ENCODE measurements at regions not wholly inside any gene's neighbourhood (a gene's known extent, or its start where the extent isn't known, plus 50 kb on each side); places are given as distances from the start of the nearest gene placed in this dataset.

DNA sequence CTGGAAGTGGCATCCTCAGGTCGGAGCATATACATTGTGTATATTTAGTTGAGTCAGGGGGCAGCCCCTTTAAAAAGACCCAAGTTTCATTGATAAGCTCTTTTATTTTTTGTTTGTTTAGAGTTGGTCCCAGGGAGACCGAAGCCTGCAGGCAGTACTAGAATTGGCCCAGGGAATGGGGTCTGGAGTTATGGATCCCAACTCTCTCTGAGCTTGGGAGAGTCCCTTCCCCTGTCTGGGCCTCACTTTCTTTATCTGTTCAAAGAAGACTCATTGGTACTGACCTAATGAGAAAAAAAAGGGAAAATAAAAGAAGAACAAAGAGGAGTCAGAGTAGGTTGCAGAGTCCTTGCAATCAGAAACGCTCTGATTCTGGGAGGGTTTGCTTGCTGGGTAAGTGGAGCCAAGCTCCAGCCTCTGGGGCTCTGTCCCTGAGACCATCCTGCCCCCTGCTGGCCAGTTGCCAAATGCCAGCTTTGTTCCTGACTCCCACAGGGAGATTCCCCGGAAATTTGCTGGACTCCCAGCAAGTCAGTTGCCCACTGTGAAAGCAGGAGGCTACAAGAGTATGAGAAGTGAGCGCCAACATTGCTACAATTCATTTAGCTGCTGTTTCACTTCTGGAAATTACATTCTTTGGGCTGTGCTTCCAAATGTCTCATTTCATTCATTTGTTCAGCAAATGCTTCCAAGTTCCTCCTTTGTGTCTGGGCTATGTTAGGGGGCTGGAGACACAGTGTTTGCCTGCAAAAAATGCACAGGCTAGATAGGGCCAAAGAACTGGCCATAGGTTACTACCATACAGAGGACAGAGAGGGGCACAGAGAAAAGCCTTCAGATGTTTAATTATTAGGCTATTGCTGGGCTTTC is 156.2 kb downstream of the MELK start:
- DNase-seq (ENCODE audit: low spot score) = peak; percentile 50

DNA sequence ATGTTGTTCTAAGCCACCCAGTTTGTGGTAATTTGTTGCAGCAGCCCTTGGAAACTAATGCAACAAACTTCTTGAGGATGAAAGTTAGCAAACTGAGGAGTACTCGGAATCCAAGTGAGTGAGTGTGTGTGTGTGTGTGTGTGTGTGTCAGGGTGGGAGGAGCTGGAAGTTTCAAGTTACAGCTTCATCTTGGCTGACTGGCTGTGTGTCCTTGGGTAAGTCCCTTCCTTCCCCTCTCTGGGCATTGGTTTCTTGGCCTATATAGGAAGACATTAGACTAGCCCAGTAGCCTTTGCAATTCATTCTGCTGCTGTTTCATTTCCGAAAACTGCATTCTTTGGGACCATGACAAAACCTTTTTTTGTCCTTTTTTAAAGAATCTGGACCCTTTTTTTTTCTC is 157.2 kb downstream of the MELK start:
- no peak for DNase-seq (ENCODE audit: low spot score)

DNA sequence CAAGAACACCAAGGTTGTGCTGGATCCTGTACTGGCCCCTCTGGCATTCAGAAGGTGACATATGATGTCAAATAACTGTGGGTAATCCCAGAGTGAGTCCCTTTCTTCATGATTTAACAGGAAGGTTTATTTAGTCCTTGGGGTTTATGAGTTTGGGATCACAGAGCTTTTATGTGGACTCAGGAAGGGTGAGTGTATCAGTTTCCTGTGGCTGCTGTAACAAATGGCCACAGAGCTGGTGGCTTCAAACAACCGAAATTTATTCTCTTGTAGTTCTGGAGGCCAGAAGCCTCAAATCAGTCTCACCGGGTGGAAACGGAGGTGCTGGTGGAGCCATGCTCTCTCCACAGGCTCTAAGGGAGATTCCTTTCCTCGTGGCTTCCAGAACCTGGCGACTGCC is 157.7 kb downstream of the MELK start:
- DNase-seq (ENCODE audit: low spot score) = no peak

DNA sequence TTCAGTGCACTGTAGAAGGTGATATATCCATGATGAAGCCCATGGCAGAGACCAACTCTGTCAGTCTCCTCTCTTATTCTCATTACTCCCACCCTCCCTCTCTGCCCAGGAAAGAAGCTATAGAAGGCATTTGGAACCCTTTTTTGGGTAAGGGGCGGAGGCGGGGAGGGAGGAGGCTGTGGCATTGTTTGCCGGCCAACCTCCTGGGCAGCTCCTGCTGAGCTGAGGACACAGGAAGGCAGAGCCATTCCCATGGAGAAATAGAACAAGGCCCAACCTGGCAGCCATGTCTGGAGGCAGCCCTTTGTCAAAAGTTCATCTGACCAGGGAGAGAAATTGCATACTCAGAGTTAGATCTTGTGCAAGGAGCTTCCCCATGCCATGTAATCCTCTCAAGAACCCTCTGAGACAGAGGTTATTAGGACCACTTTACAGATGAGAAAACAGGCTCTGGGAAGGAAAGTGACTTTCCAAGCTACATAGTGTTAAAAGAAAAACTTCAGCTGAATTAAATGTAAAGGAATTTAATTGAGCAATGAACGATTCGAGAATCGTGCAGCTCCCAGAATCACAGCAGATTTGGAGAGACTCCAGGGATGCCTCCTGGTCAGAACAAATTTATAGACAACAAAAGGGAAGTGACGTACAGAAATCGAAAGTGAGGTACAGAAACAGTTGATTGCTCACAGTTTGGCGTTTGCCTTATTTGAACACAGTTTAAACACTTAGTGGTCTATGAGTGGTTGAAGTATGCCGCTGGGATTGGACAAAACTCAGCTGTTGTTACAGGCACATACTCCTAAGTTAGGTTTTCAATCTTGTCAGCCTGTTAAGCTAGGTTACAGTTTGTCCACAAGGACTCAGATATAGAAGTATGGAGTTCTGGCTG is 158.6 kb downstream of the MELK start:
- DNase-seq (ENCODE audit: low spot score) = no peak

DNA sequence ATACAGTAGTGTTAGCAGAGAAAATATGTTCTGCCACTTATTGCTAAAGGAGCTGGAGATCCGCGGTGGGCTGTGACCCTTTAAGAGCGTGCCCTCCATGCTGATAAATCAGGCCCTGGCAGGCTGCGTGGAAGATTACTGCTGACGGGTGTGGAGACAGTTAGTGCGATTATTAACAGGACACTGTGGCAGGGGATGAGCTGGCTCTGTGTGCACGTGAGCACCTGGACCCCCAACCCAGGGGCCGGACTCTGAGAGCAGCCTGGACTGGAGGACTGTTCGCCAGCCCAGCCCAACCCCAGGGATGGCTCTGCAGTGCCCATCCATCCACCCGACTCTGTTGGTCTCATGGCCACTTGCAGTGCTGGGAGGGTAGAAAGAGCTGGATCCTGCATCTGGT is 162.0 kb downstream of the MELK start:
- no peak for DNase-seq (ENCODE audit: low spot score)

DNA sequence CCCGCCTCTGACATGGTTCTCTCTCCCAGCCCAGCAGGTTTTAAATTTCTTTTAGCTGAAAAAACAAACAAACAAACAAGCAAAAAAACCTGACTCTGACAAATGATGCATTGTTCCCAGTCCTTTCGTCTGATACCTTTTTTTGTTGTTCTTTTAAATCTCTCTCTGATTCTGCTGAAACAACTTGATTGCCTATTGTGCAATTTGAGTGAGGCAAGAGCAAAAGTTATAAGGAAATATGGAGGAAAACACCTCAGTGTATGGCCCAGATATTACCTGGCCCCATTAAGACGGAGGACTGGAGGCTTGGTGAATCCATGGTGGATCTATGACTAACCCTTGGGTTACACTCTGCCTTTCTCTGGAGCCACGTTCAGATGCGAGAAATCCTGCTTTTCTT is 164.0 kb downstream of the MELK start:
- no peak for DNase-seq (ENCODE audit: low spot score)

DNA sequence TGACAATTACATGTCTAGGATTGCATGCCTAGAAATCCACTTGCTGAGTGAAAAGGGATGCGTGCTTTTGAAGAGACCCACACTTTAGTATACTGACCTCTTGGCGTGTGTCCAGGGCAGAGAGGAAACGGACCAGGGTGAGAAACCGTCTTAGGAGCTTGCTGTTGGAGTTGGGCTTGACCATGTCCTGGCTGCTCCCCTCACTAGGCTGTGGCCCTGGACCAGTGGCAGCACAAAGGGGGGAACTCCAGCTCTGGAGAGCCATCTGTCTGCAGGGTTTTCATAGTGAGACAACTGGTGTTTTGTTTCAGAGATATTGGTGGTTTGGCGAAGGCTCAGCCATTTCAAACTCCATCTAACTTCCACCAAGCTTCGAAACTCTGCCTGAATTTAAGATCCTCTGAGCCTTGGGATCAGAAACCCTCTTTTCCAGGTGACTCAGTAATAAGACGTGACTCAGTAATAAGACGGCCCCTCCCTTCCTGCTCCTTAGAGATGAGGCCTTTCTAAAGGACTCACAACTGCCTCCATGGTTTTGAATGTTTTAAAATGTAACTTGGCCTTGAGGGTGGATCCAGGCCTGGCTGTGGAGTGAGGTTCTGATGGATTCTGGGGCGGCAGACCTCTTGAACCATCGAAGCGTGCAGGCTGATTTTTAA is 165.8 kb downstream of the MELK start:
- DNase-seq (ENCODE audit: low spot score) = no peak

DNA sequence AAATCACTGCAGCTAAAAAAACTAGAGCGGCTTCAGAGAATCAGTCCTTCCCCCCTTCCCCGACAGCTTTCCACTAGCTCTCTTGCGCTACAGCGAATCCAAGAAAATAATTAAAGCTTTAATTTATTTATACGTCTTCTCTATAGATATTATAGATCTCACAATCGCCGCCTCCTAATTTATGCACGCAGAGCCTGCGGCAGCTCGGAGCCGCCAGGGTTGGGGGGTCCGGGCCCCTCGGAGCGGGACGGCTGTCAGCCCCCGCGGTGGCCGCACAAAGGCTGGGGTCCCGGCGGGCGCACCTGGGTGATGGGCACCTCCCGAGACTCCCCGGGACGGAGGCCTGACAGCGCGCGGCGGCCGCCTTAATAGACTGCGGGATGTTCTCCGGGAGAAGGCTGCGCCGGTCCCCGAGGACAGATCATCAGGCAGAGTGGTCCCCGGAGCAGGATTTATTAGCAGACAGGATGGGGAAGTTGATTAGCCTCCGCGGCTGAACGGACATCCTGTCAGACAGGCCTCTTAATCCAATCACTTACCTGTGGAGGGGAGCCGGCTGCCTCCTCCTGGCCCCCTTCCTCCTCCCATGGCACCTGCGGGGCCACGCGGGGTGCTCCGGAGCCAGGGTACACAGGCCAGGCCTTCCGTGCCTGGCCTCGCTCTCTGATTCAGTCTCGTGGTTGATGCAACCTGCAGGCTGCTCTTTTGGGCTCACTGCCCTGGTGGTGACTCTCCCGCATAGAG is 166.8 kb downstream of the MELK start:
- no peak for DNase-seq (ENCODE audit: low spot score)

DNA sequence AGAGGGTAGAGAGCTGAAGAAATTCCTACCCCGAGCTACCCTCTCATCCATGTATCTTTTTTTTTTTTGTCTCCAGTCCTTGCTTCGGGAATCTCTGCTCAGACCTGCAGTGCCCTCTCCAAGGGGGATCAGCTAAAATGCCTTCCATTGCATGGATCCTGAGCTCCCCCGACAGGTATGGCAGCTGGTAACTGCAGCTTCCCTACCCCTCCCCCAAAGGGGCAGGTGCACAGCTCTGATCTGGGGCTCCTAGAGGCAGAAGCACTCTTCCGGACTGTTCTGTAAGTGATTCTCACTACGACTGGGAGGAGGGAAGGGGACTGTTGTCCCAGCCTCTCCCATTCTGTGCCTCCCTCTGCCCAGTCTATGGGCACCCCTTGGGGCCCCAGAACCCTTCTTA is 169.6 kb downstream of the MELK start:
- no peak for DNase-seq (ENCODE audit: low spot score)

DNA sequence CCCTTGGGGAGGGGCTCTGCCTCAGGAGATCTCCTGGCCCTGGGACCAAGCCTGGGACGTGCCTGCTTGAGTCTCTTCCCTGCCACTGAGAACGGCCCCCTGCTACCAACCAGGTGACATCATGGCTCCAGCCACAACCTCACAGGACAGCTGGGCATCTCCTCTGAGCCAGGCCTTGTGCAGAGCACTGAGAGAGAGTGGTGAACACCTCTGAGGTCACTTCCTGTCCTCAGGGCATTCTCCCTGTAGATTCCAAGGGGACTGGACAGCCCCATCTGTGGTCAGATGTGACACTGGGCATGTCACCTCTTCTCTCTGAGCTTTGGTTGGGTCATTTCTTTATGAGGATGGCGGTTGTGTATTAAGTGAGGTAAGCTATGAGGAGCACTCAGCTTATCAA is 172.0 kb downstream of the MELK start:
- no peak for DNase-seq (ENCODE audit: low spot score)

DNA sequence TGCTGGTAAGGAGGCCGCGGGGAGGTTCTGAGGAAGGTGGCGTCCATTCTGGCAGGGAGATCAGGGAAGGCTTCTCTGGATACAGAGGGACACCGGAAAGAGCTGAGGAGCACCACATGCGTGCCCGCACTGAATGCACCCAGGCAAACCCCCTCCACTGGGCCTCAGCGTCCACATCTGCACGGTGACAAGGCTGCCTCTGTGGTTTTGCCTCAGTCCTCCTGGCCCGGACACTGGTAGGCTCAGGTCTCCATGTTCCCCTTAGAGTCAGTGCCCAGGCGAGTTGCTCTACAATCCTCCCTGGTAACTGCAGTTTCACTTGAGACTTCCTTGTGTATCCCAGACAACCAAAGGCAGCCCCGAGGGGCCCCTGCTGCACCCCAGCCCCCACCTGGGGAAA is 173.3 kb downstream of the MELK start:
- no peak for DNase-seq (ENCODE audit: low spot score)

DNA sequence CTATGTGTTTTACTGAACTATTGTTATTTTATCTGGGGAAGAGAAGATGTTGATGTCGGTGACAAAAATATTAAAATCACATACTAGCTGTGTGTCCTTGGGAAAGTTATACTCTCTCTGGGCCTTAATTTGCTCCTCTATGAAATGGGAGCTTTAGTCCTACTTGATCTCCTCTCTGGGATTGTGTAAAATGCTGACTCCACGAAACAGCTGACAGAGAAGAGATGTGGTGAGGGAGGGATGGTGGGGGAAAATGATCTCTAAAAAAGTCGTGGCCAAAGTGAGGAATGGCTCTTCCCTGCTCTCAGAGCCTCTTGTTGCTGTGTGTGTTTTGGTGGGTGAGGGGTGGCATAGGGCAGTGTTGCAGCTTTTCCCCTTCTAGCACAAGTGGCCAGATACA is 173.7 kb downstream of the MELK start:
- DNase-seq (ENCODE audit: low spot score) = no peak

DNA sequence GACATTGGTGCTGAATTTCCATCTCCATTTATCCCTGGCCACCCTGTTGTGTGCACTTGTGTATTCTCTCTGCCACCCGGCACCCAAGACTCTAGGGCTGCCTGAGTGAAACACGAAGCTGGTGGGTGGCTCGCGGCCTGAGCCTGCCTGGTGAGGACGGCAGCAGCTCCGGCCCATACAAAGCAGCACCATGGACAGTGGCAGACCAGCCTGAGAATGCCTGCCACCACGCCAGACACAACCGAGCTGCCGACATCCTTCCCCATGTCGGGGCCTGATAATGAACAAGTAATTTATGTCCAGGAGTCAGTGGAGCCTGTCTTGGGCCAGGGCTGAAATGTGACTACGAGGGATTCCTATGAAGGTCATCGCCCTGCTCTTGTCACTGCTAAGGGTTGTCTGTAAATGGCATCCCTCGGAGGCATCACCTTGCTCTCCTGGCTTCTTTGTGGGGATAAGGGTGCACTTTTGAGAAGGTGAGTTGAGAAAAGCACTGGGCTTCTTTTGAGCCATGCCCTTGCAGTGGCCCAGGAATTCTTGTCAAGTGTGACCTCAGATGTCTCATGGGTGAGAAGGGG is 175.7 kb downstream of the MELK start:
- DNase-seq (ENCODE audit: low spot score) = peak; percentile 62

DNA sequence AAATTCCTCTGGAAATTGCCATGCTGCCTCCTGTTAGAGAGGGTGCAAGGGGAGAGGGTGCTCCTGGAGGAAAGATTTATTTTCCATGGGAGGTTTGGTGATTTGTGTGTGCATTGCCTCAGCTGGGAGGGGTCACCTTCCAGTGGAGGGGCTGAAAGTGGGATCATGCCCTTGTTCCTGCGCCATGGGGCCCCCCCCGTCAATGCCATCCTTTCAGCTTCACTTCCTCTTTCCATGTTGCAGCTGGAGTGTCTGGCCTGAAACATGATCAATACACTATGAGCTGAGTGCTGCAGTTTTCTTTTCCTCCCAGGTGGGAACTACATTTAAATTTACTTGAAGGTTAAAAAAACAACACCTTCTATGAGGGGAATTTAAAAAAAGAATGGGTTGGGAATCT is 176.8 kb downstream of the MELK start:
- DNase-seq (ENCODE audit: low spot score) = no peak

DNA sequence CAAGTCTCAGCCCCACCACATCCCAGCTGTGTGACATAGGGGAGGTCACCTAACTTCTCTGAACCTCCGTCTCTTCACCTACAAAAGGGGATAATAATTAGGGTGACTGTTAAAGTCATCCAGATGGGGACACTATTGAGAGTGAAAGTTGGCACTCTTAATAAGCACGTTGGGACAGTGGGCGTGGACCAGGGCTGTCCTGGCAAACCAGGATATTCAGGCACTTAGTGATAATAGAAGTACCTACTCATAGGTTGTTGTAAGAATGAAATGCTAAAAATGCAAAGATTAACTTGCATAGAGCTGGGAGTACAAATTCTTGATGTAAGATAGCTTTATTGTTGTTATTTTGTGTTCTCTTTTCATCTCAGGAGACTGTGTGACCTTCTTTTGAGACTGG is 177.9 kb downstream of the MELK start:
- DNase-seq (ENCODE audit: low spot score) = no peak

DNA sequence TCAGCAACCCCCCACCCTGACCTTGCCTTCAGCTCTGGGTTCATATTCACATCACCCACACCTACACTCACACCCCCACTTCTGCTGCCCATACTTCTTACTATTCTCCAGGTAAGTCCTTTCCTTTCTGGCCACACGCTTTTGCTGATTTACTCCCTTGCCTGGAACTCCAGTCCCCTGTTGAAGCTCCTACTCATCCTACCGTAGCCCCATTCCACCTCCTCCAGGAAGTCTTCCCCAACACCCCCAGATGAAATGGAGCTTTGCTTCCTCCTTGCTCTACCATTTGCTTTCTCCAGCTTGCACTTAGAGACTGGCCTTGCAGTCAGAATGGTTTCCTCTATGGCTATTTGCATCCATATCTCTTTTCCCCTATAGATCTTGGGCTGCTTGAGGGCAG is 182.3 kb downstream of the MELK start:
- DNase-seq (ENCODE audit: low spot score) = no peak

DNA sequence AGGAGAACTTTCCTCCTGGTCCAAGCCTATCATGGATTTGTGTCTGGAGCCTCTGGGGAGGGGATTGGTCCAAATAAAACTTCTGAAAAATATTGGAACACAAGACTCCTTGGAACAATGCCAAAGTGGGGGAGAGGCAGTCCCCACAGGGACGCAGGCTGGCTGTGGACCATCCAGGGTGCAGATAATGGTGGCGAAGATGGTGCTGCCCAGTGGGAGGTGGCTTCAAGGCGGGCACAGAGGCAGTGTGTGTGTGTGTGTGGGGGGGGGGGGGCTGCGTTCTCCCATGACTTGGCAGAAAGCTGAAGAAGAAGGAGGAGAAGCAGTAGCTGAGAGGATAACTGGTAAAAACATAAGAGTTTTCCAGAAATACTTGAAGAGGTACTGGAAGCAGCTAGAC is 186.4 kb downstream of the MELK start:
- DNase-seq (ENCODE audit: low spot score) = no peak

DNA sequence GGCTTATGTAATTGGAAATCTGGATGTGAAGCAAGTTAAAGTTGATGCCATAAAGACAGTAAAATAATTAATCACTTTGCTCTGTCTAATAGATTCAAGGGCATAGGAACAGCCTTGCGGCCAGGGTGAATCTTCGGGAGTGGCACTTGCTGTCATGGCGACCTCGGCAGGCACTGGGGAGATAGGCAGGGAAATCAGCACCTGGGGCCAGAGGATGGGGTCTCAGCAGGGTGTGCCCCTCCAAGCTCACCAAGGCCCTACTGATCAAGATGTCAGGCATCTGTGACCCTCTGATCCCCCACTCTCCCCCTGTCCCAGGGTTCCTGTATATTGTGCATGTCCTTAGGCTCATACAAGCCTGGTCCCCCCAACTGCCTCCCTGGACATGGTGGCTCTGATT is 187.3 kb downstream of the MELK start:
- no peak for DNase-seq (ENCODE audit: low spot score)

DNA sequence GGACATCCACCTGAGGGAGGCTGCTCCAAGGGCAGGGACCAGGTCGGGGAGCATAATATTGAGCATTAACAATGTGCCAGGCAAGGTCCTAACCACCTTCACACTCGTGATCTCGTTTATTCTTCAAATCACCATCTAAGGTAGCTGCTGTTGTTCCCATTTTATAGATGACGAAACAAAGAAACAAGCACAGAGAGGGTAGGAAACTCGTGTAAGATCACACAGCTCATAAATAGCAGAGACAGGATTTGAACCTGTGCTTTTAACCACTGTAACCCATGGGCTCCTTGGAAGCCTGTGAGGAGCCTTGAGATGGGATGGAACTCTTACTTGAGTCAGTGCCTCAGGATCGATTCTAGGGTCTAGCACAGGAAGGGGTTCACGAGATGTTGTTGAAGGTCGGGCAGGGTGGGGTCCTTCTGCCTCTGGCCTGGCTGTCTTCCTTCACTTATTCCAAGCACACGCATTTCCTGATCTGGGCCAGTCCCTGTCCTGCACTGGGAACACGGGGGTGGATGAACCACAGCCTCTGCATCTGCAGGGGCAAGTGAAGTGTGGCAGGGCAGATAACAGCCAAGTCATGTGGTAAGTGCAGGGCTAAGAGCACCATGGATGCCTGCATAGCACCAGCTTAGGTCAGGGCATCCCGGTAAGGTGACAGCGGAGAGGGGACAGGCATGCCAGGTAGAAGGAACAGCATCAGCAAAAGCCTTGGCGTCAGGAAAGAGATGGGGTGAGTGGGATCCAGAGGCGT is 188.1 kb downstream of the MELK start:
- no peak for DNase-seq (ENCODE audit: low spot score)

DNA sequence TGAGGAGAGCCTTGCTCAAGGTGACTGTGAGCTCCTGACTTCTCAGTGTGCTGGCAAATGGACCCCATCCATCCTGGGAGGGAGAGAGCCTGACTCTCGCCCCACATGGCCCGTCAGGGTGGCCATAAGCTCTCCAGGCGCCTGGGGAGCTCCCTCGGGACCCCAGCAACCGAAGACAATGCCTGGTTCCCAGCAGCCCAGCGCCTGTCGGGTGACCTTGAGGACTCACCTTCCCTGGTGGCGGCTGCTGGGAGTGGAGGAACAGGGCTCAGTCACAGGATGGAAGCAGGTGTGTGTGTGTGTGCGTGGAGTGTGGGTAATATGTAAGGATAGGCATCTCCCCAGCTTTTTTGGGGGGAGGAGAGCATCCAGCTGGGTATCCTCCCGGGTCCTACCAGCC is 190.3 kb downstream of the MELK start:
- DNase-seq (ENCODE audit: low spot score) = no peak

DNA sequence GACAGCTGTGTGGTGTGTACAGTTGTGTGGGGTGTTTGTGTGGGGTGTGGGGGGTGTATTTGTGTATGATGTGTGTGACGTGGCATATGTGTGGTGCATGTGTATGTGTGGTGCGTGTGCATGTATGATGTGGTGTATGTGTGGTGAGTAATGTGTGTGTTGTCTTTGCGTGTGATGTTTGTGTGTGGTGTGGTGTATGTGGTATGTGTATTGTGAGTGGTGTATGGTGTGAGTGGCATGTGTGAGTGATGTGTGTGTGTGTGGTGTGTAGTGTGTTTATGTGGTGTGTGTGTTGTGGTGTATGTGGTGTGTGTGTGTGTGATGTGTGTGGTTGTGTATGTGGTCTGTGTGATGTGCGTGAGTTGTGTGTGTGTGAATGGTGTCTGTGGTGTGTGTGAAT is 191.1 kb downstream of the MELK start:
- DNase-seq (ENCODE audit: low spot score) = no peak
